Ovary (tissue), 7 donors: ENCODE measurements at regions not wholly inside any gene's neighbourhood (a gene's known extent, or its start where the extent isn't known, plus 50 kb on each side); places are given as distances from the start of the nearest gene placed in this dataset.

Source experiments
- DNase-seq, 5 donors: peaks; one replicate each; pipeline ENCODE4 v3.0.0-alpha.2; 2019 to 2020
- H3K27ac ChIP-seq, 2 donors: fragments of 200-600 bp; one replicate each; pipeline versions ENCODE4 v1.5.1 to v1.8.0; 2019 to 2022
- H3K27me3 ChIP-seq: fragments of 200-600 bp; one replicate; pipeline ENCODE4 v1.8.0; 2022
- H3K36me3 ChIP-seq: fragments of 200-600 bp; sonication (generic); one replicate; pipeline ENCODE4 v1.5.1; 2019
- H3K4me1 ChIP-seq: one replicate; pipeline ENCODE4 v1.8.1; 2013; ENCODE audit warnings: mild to moderate bottlenecking, moderate library complexity; ENCODE audit not compliant: insufficient read depth
- H3K4me3 ChIP-seq: fragments of 200-600 bp; sonication (generic); one replicate; pipeline ENCODE4 v1.5.1; 2017
- H3K9me3 ChIP-seq, 2 donors: fragments of 200-600 bp in 1 of 2; sonication (generic) in 1 of 2; one replicate each; pipeline versions ENCODE4 v1.5.1 to v1.8.1; 2013 to 2019; ENCODE audit warnings: mild to moderate bottlenecking in 1 of 2, moderate library complexity in 1 of 2
- CTCF ChIP-seq, 3 donors: fragments of 450-650 bp in 2 of 3; fragments of 200-600 bp in 1 of 3; IDR thresholded peaks; one replicate each; pipeline versions ENCODE4 v1.5.1 to v1.8.0; 2016 to 2022; ENCODE audit warnings: antibody characterized with exemption in 3 of 3, mild to moderate bottlenecking in 1 of 3
- EP300 ChIP-seq: sonication (generic); formaldehyde crosslinking; IDR thresholded peaks from one replicate; pipeline ENCODE4 v1.6.1; 2017; ENCODE audit warnings: antibody characterized with exemption
- POLR2A ChIP-seq: fragments of 450-650 bp; IDR thresholded peaks from one replicate; pipeline ENCODE4 v1.6.1; 2017; ENCODE audit warnings: antibody characterized with exemption, mild to moderate bottlenecking, moderate library complexity
- WGBS, 3 donors: extraction: QIAGEN DNeasy Blood & Tissue Kit in 1 of 3; methylation state at CpG; one replicate each; pipeline versions ENCODE4 v1.1.5 to v1.1.7; 2013 to 2017; 5-methylcytosine and 5-hydroxymethylcytosine counted together
- intact Hi-C, 4 donors: fragments of 100-400 bp; cut with DNase I; formaldehyde crosslinking; loops; one replicate each; pipeline versions ENCODE4 v1.11.0 to v1.15.1; 2022 to 2023
- donor health status: DM: no; HTN: no; CAD: no; lungs with moderate emphysema.
- donor health status: DM: no; HTN: no; CAD: no.
- donor health status: Bipolar disorder and iron deficiency.
- donor health status: DM: no; HTN: no; CAD: no.
- donor health status: DM: yes; HTN: yes; CAD: no.

GRCh38 chr2:78118037-78118436 lies 595.9 kb upstream of the LRRTM4 start:
- intact Hi-C loops = no loop called here
- 59 to 82% (median 82%) methylated on average over 5 of the region's 5 CpGs for WGBS, 3 donors
- Histone ChIP-seq H3K4me3 (no peak overlapping the region), H3K36me3 (no peaks in the 10 kb centered on the region), H3K4me1 (no peaks in the 10 kb centered on the region), H3K9me3 (no peaks in the 10 kb centered on the region), H3K27ac (no peak overlapping the region), H3K27me3 (no peaks in the 10 kb centered on the region)
- TF ChIP-seq EP300 = no peak
- TF ChIP-seq CTCF (IDR thresholded peaks at IDR 0.05) = no peak
- no peak for TF ChIP-seq POLR2A
- no peak for DNase-seq

GRCh38 chr2:78120275-78120674 lies 598.1 kb upstream of the LRRTM4 start:
- no peaks in the 10 kb centered on the region for H3K9me3 ChIP-seq
- H3K27me3 ChIP-seq = no peaks in the 10 kb centered on the region
- intact Hi-C loops = no loop called here
- H3K36me3 ChIP-seq = no peaks in the 10 kb centered on the region
- 68 to 70% (median 69%) methylated on average over 2 of the region's 2 CpGs for WGBS, 3 donors
- DNase-seq = no peak
- H3K4me1 ChIP-seq = no peaks in the 10 kb centered on the region
- TF ChIP-seq POLR2A = no peak
- no peak for TF ChIP-seq EP300
- TF ChIP-seq CTCF (IDR thresholded peaks at IDR 0.05) = no peak
- H3K27ac ChIP-seq = no peak overlapping the region
- H3K4me3 ChIP-seq = no peak overlapping the region

GRCh38 chr2:78125042-78125441 lies 602.9 kb upstream of the LRRTM4 start:
- Histone ChIP-seq H3K4me3 (no peak overlapping the region), H3K27me3 (no peaks in the 10 kb centered on the region), H3K9me3 (no peaks in the 10 kb centered on the region), H3K36me3 (no peaks in the 10 kb centered on the region), H3K27ac (no peak overlapping the region), H3K4me1 (no peaks in the 10 kb centered on the region)
- no peak for DNase-seq
- intact Hi-C loops = no loop called here
- 71 to 81% (median 72%) methylated on average over 3 of the region's 3 CpGs for WGBS, 3 donors
- TF ChIP-seq CTCF (IDR thresholded peaks at IDR 0.05) = no peak
- no peak for TF ChIP-seq POLR2A
- no peak for TF ChIP-seq EP300

- intact Hi-C loops = no loop called here
- Histone ChIP-seq H3K9me3 (no peaks in the 10 kb centered on the region), H3K27me3 (no peaks in the 10 kb centered on the region), H3K4me3 (no peak overlapping the region), H3K4me1 (no peaks in the 10 kb centered on the region), H3K36me3 (no peaks in the 10 kb centered on the region), H3K27ac (no peak overlapping the region)
- TF ChIP-seq POLR2A = no peak
- TF ChIP-seq EP300 = no peak
- TF ChIP-seq CTCF (IDR thresholded peaks at IDR 0.05) = no peak
- WGBS, 3 donors = 26 to 27% (median 26%) methylated on average over 4 of the region's 4 CpGs
- DNase-seq = no peak
Observed at GRCh38 chr2:78127424-78127823, 605.2 kb upstream of the LRRTM4 start.
